ENCODE measurements at regions not wholly inside any gene's neighbourhood (a gene's known extent, or its start where the extent isn't known, plus 50 kb on each side); places are given as distances from the start of the nearest gene placed in this dataset.

DNA sequence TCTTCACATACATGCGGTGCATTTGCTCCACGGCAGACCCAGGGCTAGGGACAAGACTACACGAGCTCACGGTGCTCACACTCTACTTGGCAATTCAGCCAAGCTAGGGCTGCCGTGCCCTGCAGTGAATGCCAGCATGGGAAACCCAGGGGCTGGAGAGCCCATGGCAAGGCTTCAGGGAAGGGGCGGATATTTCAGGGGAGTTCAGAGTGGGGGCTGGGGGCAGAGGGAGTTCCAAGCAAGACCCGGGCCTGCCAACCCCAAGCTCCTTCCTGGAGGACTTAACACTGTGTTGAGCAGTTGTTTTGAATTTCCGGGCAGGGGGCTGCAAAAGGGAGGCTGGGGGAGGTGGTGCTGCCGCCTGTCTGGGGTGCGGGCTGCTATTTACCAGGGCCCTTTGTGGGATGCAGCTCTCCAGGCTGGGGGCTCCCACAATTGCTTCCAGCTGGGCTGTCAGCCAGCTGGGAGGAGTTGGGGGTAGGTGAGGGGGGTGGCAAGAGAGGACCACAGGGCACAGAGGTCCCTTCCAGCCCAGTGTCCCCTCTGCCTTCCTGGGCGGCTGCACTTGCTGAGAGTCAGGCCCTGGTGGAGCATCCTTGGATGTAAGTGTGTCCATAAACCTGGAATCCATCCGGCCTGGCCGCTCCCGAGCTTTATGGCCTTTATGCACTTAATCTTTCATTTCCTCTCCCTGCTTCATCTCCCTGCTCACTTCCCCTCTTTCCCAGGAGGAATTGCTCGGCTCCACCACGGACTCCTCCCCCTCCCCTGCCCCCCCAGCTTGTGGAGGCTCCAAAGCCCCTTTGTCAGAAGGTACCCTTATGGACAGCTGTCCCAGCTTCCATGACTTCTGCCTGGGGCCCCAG is 55.8 kb upstream of the SSBP3 start:
- no peak overlapping the region for H3K27ac ChIP-seq
- H3K9me3 ChIP-seq: no peaks in the 10 kb centered on the region
- no peak for TF ChIP-seq EP300 (IDR thresholded peaks at IDR 0.05)
- TF ChIP-seq, protein P1, sequence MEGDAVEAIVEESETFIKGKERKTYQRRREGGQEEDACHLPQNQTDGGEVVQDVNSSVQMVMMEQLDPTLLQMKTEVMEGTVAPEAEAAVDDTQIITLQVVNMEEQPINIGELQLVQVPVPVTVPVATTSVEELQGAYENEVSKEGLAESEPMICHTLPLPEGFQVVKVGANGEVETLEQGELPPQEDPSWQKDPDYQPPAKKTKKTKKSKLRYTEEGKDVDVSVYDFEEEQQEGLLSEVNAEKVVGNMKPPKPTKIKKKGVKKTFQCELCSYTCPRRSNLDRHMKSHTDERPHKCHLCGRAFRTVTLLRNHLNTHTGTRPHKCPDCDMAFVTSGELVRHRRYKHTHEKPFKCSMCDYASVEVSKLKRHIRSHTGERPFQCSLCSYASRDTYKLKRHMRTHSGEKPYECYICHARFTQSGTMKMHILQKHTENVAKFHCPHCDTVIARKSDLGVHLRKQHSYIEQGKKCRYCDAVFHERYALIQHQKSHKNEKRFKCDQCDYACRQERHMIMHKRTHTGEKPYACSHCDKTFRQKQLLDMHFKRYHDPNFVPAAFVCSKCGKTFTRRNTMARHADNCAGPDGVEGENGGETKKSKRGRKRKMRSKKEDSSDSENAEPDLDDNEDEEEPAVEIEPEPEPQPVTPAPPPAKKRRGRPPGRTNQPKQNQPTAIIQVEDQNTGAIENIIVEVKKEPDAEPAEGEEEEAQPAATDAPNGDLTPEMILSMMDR (IDR thresholded peaks at IDR 0.05): no peak
- no peak for TF ChIP-seq POLR2A (IDR thresholded peaks at IDR 0.05)
- TF ChIP-seq POLR2AphosphoS5 (IDR thresholded peaks at IDR 0.05): no peak
- peak in 1 of 2 donors; percentile 66 for DNase-seq
- H3K4me1 ChIP-seq: peaks cover 8 to 32% (median 28%) of the 10 kb centered on the region in 4 donors
- H3K36me3 ChIP-seq: no peaks in the 10 kb centered on the region
- peaks cover 0 to 5% (median 0%) of the 10 kb centered on the region in 3 donors for H3K27me3 ChIP-seq
- 72 to 84% (median 83%) methylated on average over 13 to 16 of the region's 16 CpGs for WGBS, 5 donors
- no peak overlapping the region for H3K4me3 ChIP-seq
- intact Hi-C loops (cut with DNase I; ENCODE audit: low total_unique reads): no loop called here

DNA sequence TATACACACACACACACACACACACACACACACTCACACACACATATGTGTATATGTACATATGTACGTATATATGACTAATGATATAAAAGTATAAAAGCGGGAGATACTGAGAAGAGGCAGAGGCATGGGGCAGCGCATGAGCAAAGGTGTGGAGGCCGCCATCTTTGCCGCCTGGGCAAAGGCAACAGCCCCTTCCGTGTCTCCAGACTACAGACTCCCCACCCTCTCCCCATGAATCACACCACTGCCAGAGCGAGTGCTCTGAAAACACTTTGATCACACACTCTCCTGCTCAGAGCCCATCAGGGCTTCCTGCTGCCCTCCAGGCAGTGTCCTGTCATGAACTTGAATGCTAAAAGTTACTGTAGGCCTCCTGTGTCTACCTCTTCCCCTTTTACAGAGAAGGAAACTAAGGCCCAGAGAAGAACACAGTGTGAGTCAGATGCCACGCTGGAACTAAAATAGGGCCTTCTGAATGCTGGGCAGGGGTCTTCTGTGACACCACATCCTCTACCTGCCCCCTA is 54.7 kb upstream of the SSBP3 start:
- TF ChIP-seq EP300 (IDR thresholded peaks at IDR 0.05): no peak
- TF ChIP-seq, protein P1 (IDR thresholded peaks at IDR 0.05): no peak
- no peak for TF ChIP-seq POLR2AphosphoS5 (IDR thresholded peaks at IDR 0.05)
- no peak for TF ChIP-seq POLR2A (IDR thresholded peaks at IDR 0.05)
- Histone ChIP-seq H3K36me3 (no peaks in the 10 kb centered on the region), H3K4me1 (peaks cover 8 to 32% (median 28%) of the 10 kb centered on the region in 4 donors), H3K9me3 (no peaks in the 10 kb centered on the region), H3K4me3 (no peak overlapping the region), H3K27me3 (peaks cover 0 to 5% (median 0%) of the 10 kb centered on the region in 3 donors), H3K27ac (no peak overlapping the region)
- intact Hi-C loops (cut with DNase I; ENCODE audit: low total_unique reads): no loop called here
- WGBS, 5 donors: 94 to 96% (median 95%) methylated on average over 8 of the region's 8 CpGs
- DNase-seq: no peak

DNA sequence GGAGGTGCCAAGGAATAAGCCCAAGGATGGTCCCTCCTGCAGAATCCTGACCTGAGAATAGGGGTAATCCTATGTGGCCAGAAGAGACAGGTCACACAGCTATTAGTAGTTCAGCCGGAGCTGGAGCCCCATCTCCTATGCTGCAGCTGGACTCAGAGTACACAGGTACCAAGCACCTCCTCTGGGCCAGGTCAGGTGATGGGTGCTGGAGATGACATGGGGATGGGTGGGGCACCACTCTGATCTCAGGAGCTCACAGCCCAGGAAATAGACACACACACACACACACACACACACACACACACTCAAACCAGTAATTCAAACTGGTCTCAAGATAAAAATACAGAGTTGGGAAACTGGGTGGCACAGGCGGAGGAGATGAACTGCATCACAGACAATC is 54.2 kb upstream of the SSBP3 start:
- no peak overlapping the region for H3K4me3 ChIP-seq
- 85 to 100% (median 94%) methylated on average over 1 to 2 of the region's 2 CpGs for WGBS, 5 donors
- peak in 1 of 2 donors; percentile 46 for DNase-seq
- no peaks in the 10 kb centered on the region for H3K9me3 ChIP-seq
- TF ChIP-seq POLR2AphosphoS5 (IDR thresholded peaks at IDR 0.05) (no peak), POLR2A (IDR thresholded peaks at IDR 0.05) (no peak), EP300 (IDR thresholded peaks at IDR 0.05) (no peak)
- TF ChIP-seq, protein P1 (IDR thresholded peaks at IDR 0.05): no peak
- H3K27me3 ChIP-seq: peaks cover 0 to 5% (median 0%) of the 10 kb centered on the region in 3 donors
- H3K27ac ChIP-seq: no peak overlapping the region
- intact Hi-C loops (cut with DNase I; ENCODE audit: low total_unique reads): no loop called here
- H3K36me3 ChIP-seq: no peaks in the 10 kb centered on the region
- H3K4me1 ChIP-seq: peaks cover 8 to 32% (median 25%) of the 10 kb centered on the region in 4 donors

DNA sequence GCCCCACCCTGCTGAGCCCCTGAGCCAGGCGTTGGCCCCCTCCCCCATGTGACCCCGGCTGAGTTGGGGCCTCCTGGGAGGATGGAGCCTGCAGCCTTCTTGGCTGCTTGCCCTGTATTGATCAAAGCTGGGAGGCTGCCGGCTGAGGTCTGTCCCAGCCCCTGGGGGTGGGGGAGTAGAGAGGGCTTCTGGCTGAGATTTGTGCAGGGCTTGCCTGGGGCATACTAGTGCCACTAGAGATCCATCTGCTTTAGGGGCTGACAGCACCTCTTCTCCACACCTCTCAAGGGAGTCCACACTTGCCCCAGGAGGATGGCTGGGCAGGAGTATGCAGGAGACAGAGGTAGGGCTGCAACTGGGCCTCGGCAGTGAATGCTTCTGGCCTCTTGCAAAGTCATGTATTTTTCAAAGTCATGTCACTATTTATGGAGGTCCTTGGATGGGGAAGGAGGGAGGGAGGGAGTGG is 53.6 kb upstream of the SSBP3 start:
- DNase-seq: peak in 1 of 2 donors; percentile 82
- peaks cover 4 to 26% (median 19%) of the 10 kb centered on the region in 4 donors for H3K4me1 ChIP-seq
- peaks cover 0 to 5% (median 0%) of the 10 kb centered on the region in 3 donors for H3K27me3 ChIP-seq
- WGBS, 5 donors: 19 to 37% (median 20%) methylated on average over 3 to 4 of the region's 4 CpGs
- no peak overlapping the region for H3K4me3 ChIP-seq
- no peaks in the 10 kb centered on the region for H3K9me3 ChIP-seq
- no peaks in the 10 kb centered on the region for H3K36me3 ChIP-seq
- H3K27ac ChIP-seq: no peak overlapping the region
- no peak for TF ChIP-seq EP300 (IDR thresholded peaks at IDR 0.05)
- no peak for TF ChIP-seq POLR2AphosphoS5 (IDR thresholded peaks at IDR 0.05)
- TF ChIP-seq, protein P1 (IDR thresholded peaks at IDR 0.05): no peak
- TF ChIP-seq POLR2A (IDR thresholded peaks at IDR 0.05): no peak
- intact Hi-C loops (cut with DNase I; ENCODE audit: low total_unique reads): no loop called here

Measured in stomach (tissue), 8 donors.